ENCODE measurements at regions not wholly inside any gene's neighbourhood (a gene's known extent, or its start where the extent isn't known, plus 50 kb on each side); places are given as distances from the start of the nearest gene placed in this dataset.

- no peaks in the 10 kb centered on the region for H3K4me1 ChIP-seq (ENCODE audit: insufficient read depth, low read length, poor library complexity, severe bottlenecking)
- no peak overlapping the region for H3K4me2 ChIP-seq (ENCODE audit: low read depth, low read length, poor library complexity, severe bottlenecking)
- no peak overlapping the region for H3K4me3 ChIP-seq (ENCODE audit: low read length, poor library complexity, severe bottlenecking)
- no peaks in the 10 kb centered on the region for H3K9me2 ChIP-seq (replicated peaks; ENCODE audit: low read depth, low read length)
- H3K36me3 ChIP-seq (ENCODE audit: insufficient read depth, low read length): peaks cover 17% of the 10 kb centered on the region; the same call in 1 of the 2 replicates
- H3K9me3 ChIP-seq (ENCODE audit: insufficient read depth, low read depth, low read length): no peaks in the 10 kb centered on the region
- TF ChIP-seq EZH2phosphoT487 (IDR thresholded peaks at IDR 0.05; ENCODE audit: borderline replicate concordance): no peak
- TF ChIP-seq, protein P1, sequence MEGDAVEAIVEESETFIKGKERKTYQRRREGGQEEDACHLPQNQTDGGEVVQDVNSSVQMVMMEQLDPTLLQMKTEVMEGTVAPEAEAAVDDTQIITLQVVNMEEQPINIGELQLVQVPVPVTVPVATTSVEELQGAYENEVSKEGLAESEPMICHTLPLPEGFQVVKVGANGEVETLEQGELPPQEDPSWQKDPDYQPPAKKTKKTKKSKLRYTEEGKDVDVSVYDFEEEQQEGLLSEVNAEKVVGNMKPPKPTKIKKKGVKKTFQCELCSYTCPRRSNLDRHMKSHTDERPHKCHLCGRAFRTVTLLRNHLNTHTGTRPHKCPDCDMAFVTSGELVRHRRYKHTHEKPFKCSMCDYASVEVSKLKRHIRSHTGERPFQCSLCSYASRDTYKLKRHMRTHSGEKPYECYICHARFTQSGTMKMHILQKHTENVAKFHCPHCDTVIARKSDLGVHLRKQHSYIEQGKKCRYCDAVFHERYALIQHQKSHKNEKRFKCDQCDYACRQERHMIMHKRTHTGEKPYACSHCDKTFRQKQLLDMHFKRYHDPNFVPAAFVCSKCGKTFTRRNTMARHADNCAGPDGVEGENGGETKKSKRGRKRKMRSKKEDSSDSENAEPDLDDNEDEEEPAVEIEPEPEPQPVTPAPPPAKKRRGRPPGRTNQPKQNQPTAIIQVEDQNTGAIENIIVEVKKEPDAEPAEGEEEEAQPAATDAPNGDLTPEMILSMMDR (conservative IDR thresholded peaks at IDR 0.05; ENCODE audit: low read length): no peak
- no peak overlapping the region for H2AFZ ChIP-seq (ENCODE audit: low read length)
- no peaks in the 10 kb centered on the region for H3K27me3 ChIP-seq (ENCODE audit: insufficient read depth, low read length, poor library complexity, severe bottlenecking)
- no peaks in the 10 kb centered on the region for H3K79me2 ChIP-seq (ENCODE audit: insufficient read depth, low read length)
- H4K20me1 ChIP-seq (ENCODE audit: insufficient read depth, low read length, poor library complexity, severe bottlenecking): no peaks in the 10 kb centered on the region
- no peaks in the 10 kb centered on the region for H3F3A ChIP-seq (ENCODE audit: low read depth)
- H3K9ac ChIP-seq (ENCODE audit: low read depth, low read length, poor library complexity, severe bottlenecking): no peak overlapping the region
These were observed 57.2 kb downstream of the ZZZ3 start for GRCh38 chr1:77625250-77625649.

- H3K9ac ChIP-seq (ENCODE audit: low read depth, low read length, poor library complexity, severe bottlenecking): no peak overlapping the region
- no peaks in the 10 kb centered on the region for H4K20me1 ChIP-seq (ENCODE audit: insufficient read depth, low read length, poor library complexity, severe bottlenecking)
- H3F3A ChIP-seq (ENCODE audit: low read depth): no peaks in the 10 kb centered on the region
- no peak overlapping the region for H3K4me3 ChIP-seq (ENCODE audit: low read length, poor library complexity, severe bottlenecking)
- no peaks in the 10 kb centered on the region for H3K9me3 ChIP-seq (ENCODE audit: insufficient read depth, low read depth, low read length)
- peaks cover 12% of the 10 kb centered on the region; the same call in 1 of the 2 replicates for H3K36me3 ChIP-seq (ENCODE audit: insufficient read depth, low read length)
- H3K9me2 ChIP-seq (replicated peaks; ENCODE audit: low read depth, low read length): no peaks in the 10 kb centered on the region
- no peaks in the 10 kb centered on the region for H3K79me2 ChIP-seq (ENCODE audit: insufficient read depth, low read length)
- H2AFZ ChIP-seq (ENCODE audit: low read length): no peak overlapping the region
- TF ChIP-seq, protein P1 (conservative IDR thresholded peaks at IDR 0.05; ENCODE audit: low read length): no peak
- no peak for TF ChIP-seq EZH2phosphoT487 (IDR thresholded peaks at IDR 0.05; ENCODE audit: borderline replicate concordance)
- no peaks in the 10 kb centered on the region for H3K27me3 ChIP-seq (ENCODE audit: insufficient read depth, low read length, poor library complexity, severe bottlenecking)
- H3K4me1 ChIP-seq (ENCODE audit: insufficient read depth, low read length, poor library complexity, severe bottlenecking): no peaks in the 10 kb centered on the region
- no peak overlapping the region for H3K4me2 ChIP-seq (ENCODE audit: low read depth, low read length, poor library complexity, severe bottlenecking)
These were observed 58.4 kb downstream of the ZZZ3 start for GRCh38 chr1:77624102-77624501.

DNA sequence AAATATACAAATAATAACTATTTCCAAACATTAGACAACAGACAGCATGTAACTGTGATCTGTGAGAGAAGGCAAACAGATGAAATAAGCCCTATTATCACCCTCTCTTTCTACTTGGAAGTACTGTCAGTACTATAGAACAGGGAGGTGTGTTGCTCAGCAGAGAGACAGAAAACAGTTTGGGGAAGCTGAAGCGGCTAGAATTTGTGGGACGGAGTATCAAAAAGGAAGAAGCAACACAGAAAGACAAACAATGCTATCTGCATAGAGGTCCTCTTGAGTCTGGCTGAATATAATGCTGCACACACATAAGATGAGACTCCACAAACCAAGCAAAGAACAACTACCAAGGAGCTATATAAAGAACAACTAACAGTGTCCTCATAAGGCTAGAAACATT lies 59.4 kb downstream of the ZZZ3 start:
- Histone ChIP-seq H3K9ac (ENCODE audit: low read depth, low read length, poor library complexity, severe bottlenecking) (no peak overlapping the region), H3K79me2 (ENCODE audit: insufficient read depth, low read length) (no peaks in the 10 kb centered on the region), H3K4me3 (ENCODE audit: low read length, poor library complexity, severe bottlenecking) (no peak overlapping the region), H3K27me3 (ENCODE audit: insufficient read depth, low read length, poor library complexity, severe bottlenecking) (no peaks in the 10 kb centered on the region), H3K4me1 (ENCODE audit: insufficient read depth, low read length, poor library complexity, severe bottlenecking) (no peaks in the 10 kb centered on the region), H3K4me2 (ENCODE audit: low read depth, low read length, poor library complexity, severe bottlenecking) (no peak overlapping the region), H3K36me3 (ENCODE audit: insufficient read depth, low read length) (peaks cover 7% of the 10 kb centered on the region; the same call in 1 of the 2 replicates), H2AFZ (ENCODE audit: low read length) (no peak overlapping the region), H4K20me1 (ENCODE audit: insufficient read depth, low read length, poor library complexity, severe bottlenecking) (no peaks in the 10 kb centered on the region), H3F3A (ENCODE audit: low read depth) (no peaks in the 10 kb centered on the region), H3K9me2 (replicated peaks; ENCODE audit: low read depth, low read length) (no peaks in the 10 kb centered on the region), H3K9me3 (ENCODE audit: insufficient read depth, low read depth, low read length) (no peaks in the 10 kb centered on the region)
- TF ChIP-seq EZH2phosphoT487 (IDR thresholded peaks at IDR 0.05; ENCODE audit: borderline replicate concordance): no peak
- TF ChIP-seq, protein P1 (conservative IDR thresholded peaks at IDR 0.05; ENCODE audit: low read length): no peak

Measured in Loucy (cell line).